ENCODE measurements at regions not wholly inside any gene's neighbourhood (a gene's known extent, or its start where the extent isn't known, plus 50 kb on each side); places are given as distances from the start of the nearest gene placed in this dataset.
A peak's percentile ranks its signal among the peaks of the same experiment; 100 is the strongest.

GRCh38 chrX:40402831-40403533 is 177.8 kb upstream of the ATP6AP2 start:
- TF ChIP-seq, protein P1, sequence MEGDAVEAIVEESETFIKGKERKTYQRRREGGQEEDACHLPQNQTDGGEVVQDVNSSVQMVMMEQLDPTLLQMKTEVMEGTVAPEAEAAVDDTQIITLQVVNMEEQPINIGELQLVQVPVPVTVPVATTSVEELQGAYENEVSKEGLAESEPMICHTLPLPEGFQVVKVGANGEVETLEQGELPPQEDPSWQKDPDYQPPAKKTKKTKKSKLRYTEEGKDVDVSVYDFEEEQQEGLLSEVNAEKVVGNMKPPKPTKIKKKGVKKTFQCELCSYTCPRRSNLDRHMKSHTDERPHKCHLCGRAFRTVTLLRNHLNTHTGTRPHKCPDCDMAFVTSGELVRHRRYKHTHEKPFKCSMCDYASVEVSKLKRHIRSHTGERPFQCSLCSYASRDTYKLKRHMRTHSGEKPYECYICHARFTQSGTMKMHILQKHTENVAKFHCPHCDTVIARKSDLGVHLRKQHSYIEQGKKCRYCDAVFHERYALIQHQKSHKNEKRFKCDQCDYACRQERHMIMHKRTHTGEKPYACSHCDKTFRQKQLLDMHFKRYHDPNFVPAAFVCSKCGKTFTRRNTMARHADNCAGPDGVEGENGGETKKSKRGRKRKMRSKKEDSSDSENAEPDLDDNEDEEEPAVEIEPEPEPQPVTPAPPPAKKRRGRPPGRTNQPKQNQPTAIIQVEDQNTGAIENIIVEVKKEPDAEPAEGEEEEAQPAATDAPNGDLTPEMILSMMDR (IDR thresholded peaks at IDR 0.05) = no peak
- TF ChIP-seq POLR2A (IDR thresholded peaks at IDR 0.05) = peak in 1 of 2 donors; percentile 21
- no peaks in the 10 kb centered on the region for H3K9me3 ChIP-seq (replicated peaks in 1 of 3)
- no peaks in the 10 kb centered on the region for H3K27me3 ChIP-seq
- intact Hi-C loops (cut with DNase I) = no loop called here
- H3K4me1 ChIP-seq (replicated peaks in 1 of 2) = peaks cover 3 to 6% of the 10 kb centered on the region in 2 donors
- peak overlapping the region in 2 of 5 donors; percentile 26 to 49 for H3K27ac ChIP-seq
- H3K4me3 ChIP-seq = no peak overlapping the region
- 40 to 73% (median 55%) methylated on average over 3 to 12 of the region's 12 CpGs for WGBS, 4 donors
- H3K36me3 ChIP-seq (replicated peaks in 1 of 2) = no peaks in the 10 kb centered on the region
- DNase-seq = peak; percentile 54 to 83 (median 78)

DNA sequence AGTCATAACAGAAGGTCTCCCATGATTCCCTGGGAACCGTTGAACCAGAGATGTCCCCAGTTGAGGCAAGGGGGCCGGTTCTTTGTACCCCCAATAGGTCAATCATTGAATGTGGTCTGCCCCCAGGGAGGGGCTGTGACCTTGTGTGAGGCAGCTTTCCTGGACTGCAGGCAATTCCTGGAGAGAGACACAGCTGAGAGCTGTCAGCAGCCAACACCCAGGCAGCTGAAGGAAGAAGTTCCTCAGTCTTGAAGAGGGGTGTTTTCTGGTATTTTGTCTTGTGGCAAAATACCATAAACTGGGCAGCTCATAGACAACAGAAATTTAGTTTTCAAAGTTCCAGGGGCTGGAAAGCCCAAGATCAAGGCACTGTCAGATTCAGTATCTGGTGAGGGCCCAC is 185.7 kb upstream of the ATP6AP2 start:
- Histone ChIP-seq H3K4me3 (no peak overlapping the region), H3K9me3 (replicated peaks in 1 of 3) (no peaks in the 10 kb centered on the region), H3K4me1 (replicated peaks in 1 of 2) (no peaks in the 10 kb centered on the region), H3K27ac (no peak overlapping the region), H3K36me3 (replicated peaks in 1 of 2) (no peaks in the 10 kb centered on the region), H3K27me3 (no peaks in the 10 kb centered on the region)
- DNase-seq = no peak
- WGBS, 4 donors = 51 to 83% (median 72%) methylated on average over 2 of the region's 2 CpGs
- TF ChIP-seq POLR2A (IDR thresholded peaks at IDR 0.05) = no peak
- TF ChIP-seq, protein P1 (IDR thresholded peaks at IDR 0.05) = no peak
- intact Hi-C loops (cut with DNase I) = no loop called here

- intact Hi-C loops (cut with DNase I) = no loop called here
- no peaks in the 10 kb centered on the region for H3K9me3 ChIP-seq (replicated peaks in 1 of 3)
- no peaks in the 10 kb centered on the region for H3K27me3 ChIP-seq
- DNase-seq = no peak
- H3K27ac ChIP-seq = no peak overlapping the region
- TF ChIP-seq, protein P1 (IDR thresholded peaks at IDR 0.05) = no peak
- TF ChIP-seq POLR2A (IDR thresholded peaks at IDR 0.05) = no peak
- H3K4me1 ChIP-seq (replicated peaks in 1 of 2) = no peaks in the 10 kb centered on the region
- no peak overlapping the region for H3K4me3 ChIP-seq
- 91 to 96% (median 91%) methylated on average over 4 to 5 of the region's 5 CpGs for WGBS, 4 donors
- H3K36me3 ChIP-seq (replicated peaks in 1 of 2) = no peaks in the 10 kb centered on the region
These were observed 186.5 kb upstream of the ATP6AP2 start for GRCh38 chrX:40394302-40394701.

DNA sequence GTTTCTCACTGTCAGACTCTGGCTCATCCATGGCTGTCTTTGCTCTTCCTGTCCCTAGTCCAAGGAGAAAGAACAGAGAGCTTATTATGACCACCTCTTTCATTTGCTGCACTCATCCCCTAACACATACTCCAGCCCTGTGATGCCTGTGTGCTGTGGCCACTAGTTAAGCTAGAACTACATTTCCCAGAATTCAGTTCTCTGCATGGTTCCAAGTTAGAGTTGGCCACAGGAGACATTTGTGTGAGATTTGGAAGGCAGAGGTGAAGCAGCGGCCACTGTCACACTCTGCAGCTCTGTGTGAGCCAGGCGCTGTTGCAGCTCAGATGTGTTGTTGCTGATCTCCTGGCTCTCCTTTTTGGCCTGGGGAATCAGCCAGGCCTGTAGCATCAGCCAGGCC is 188.2 kb upstream of the ATP6AP2 start:
- H3K36me3 ChIP-seq (replicated peaks in 1 of 2) = no peaks in the 10 kb centered on the region
- no peak overlapping the region for H3K4me3 ChIP-seq
- no peaks in the 10 kb centered on the region for H3K9me3 ChIP-seq (replicated peaks in 1 of 3)
- no peaks in the 10 kb centered on the region for H3K27me3 ChIP-seq
- no peak for DNase-seq
- intact Hi-C loops (cut with DNase I) = no loop called here
- no peak overlapping the region for H3K27ac ChIP-seq
- WGBS, 4 donors = 90 to 98% (median 93%) methylated on average over 2 of the region's 2 CpGs; no CpG with 5 or more reads in 1 of the 4 donors
- H3K4me1 ChIP-seq (replicated peaks in 1 of 2) = no peaks in the 10 kb centered on the region
- TF ChIP-seq, protein P1 (IDR thresholded peaks at IDR 0.05) = no peak
- no peak for TF ChIP-seq POLR2A (IDR thresholded peaks at IDR 0.05)

Data from adrenal gland (tissue), 9 donors.